T-helper 22 cell (primary cell): ENCODE measurements at regions not wholly inside any gene's neighbourhood (a gene's known extent, or its start where the extent isn't known, plus 50 kb on each side); places are given as distances from the start of the nearest gene placed in this dataset.
"Not testable (repeated sequence)": the region's sequence is repeated elsewhere in the genome, so short reads cannot be mapped to it uniquely, and the experiment has no call there.

Source experiments
- DNase-seq: peaks from one replicate; pipeline ENCODE4 v3.0.0-alpha.2; 2020; ENCODE audit warnings: low read depth

- DNase-seq: no peak
Measured at GRCh38 chr13:106095919-106096318, 439.5 kb downstream of the EFNB2 start.

- no peak for DNase-seq
Measured at GRCh38 chr13:106095406-106095805, 440.1 kb downstream of the EFNB2 start.

GRCh38 chr13:106090001-106090400, 445.5 kb downstream of the EFNB2 start:
- DNase-seq: no peak

DNA sequence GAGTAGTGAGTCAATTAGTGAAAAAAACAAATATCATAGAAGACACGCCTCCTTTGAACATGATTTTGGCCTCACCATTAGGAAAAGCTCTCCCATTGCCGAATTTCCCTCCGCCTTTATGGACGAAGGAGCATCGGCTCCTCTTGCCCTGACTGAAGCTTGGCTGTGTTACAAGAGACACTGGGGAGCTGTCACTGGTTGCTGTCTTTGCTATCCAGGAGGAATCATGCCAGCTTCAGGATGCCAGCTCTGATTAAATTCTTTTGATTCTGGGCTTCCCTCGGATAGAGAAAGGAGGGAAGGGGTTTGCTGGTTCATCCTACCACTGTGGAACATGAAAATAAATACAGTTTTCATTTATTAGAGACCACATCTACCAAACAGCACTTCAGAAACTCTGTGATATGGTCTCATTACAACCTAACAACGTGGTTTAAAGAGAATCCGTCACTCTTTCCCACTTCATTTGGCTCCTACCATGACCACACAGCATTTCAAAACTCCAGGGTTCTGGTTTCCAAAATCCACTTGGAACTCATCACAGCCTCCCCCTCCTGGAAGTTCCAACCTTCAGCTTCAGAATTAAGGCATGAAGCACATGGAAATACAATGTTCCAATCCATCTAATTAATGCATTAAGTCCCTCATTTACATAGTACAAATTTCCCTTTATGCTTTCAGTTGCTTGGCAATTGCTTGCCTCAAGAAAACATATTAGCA, 446.0 kb downstream of the EFNB2 start:
- no peak for DNase-seq

GRCh38 chr13:106088085-106088484, 447.4 kb downstream of the EFNB2 start:
- DNase-seq: no peak

- no peak for DNase-seq
Measured at GRCh38 chr13:106087201-106087600, 448.3 kb downstream of the EFNB2 start.

- DNase-seq: no peak
Measured at GRCh38 chr13:106083620-106084350, 451.7 kb downstream of the EFNB2 start.

DNA sequence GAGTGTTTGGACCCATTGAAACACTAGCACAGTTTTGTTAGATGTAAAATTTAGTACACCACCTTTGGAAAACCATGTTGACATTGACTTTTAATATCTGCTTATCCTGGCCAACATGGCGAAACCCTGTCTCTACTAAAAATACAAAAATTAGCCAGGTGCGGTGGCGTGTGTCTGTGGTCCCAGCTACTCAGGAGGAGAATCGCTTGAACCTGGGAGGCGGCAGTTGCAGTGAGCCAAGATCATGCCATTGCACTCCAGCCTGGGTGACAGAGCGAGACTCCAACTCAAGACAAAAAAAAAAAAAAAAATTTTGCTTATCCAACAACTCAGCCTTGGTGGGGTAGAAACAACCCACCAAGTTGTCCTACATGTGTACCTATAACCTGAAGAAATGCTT, 454.2 kb downstream of the EFNB2 start:
- not testable (repeated sequence) for DNase-seq

- DNase-seq: no peak
Measured at GRCh38 chr13:106078191-106078590, 457.3 kb downstream of the EFNB2 start.

DNA sequence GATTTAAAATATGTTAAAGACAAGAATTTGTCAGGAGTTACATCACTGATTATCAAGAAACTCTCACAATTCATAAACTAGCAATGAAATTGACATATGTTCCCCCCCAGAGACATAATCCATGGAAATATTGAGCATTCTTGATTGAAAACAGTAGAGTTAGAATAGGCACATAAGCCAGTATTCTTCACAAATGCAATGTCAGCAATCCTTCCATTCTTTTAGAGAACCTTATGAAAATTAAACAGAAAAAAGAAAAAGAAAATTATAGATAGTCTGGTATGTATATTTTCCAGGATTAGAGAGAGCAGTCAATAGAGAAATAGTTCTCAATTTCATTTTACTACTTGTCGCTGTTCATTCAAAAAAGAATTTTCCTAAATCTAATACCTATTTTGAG, 458.4 kb downstream of the EFNB2 start:
- DNase-seq: no peak

- DNase-seq: no peak
Measured at GRCh38 chr13:106072014-106072413, 463.4 kb downstream of the EFNB2 start.

GRCh38 chr13:106063591-106064313, 471.7 kb downstream of the EFNB2 start:
- DNase-seq: no peak

- DNase-seq: no peak
Measured at GRCh38 chr13:106061781-106062180, 473.7 kb downstream of the EFNB2 start.

- DNase-seq: no peak
Measured at GRCh38 chr13:106056851-106057250, 478.6 kb downstream of the EFNB2 start.

GRCh38 chr13:106052200-106052767, 483.2 kb downstream of the EFNB2 start:
- DNase-seq: no peak

DNA sequence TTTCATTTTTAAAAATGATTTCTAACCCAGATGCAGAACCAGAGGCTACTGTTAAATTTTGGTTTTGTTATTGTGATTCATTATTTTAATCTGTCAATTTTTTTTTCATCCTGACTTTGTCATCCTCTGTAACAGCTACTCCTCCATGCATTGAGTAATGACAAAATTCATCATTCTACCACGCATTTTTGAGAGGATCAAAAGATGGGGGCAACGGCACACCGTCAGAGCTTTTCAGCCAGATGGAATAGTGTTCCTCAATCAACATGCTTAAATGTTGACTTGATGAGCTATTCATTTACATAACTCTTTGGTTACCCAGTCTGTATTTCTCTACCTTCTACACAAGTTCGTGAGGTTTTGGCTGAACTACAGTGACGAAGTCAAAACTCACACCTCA, 486.3 kb downstream of the EFNB2 start:
- no peak for DNase-seq

DNA sequence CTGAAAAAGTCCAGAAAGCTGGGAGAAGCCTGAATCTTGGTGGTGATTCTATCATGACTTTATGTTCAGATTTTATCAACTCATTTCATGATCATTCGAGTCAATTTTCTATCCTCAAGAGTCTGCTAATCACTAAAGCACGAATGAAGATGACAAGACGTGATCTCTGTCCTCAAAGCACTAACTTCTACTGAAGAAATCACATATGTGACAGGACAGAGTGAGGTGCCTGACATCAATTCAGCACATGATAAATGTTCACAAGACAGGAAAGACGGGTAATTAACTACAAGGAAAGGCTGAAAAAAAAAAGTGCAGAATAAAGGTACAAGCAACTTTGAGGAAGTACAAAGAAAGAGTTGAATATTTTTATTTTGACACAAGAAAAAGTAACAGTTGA, 487.1 kb downstream of the EFNB2 start:
- DNase-seq: no peak

GRCh38 chr13:106047859-106048258, 487.6 kb downstream of the EFNB2 start:
- DNase-seq: no peak

- no peak for DNase-seq
Measured at GRCh38 chr13:106042996-106043581, 492.4 kb downstream of the EFNB2 start.

- no peak for DNase-seq
Measured at GRCh38 chr13:106041445-106041844, 494.0 kb downstream of the EFNB2 start.

GRCh38 chr13:106038752-106039151, 496.7 kb downstream of the EFNB2 start:
- DNase-seq: no peak

DNA sequence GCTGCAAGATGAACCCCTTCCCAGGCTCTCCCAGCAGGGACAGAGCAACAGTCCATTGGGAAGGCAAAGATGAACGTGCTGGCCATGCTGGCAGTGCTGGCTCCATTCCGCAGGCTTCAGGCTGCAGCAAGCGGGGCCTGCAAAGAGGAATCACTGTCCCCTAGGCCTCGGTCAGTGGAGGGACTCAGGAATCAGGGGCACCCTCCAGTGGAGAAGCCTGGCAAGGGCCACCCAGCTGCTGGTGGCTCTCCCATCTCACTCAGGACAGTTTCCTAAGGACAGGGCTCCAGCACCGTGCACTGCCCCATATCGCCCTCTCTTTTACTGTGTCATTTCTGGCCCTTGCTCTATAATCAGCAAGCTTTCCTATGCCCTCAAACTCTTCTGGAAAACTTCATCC, 498.6 kb downstream of the EFNB2 start:
- no peak for DNase-seq
